OCI-LY7 (cell line): ENCODE measurements at regions not wholly inside any gene's neighbourhood (a gene's known extent, or its start where the extent isn't known, plus 50 kb on each side); places are given as distances from the start of the nearest gene placed in this dataset.

Experiments used
- BruUV-seq: library from RNA; stranded (reverse); fragments of 400-500 nt; replicated peaks from 2 replicates; lab custom pipeline; 2021; lab: Mats Ljungman, UMichigan
- CTCF ChIA-PET: fragments of 300-600 bp; sonication (Branson Sonifier 250); formaldehyde crosslinking; loops from one replicate; lab custom pipeline; 2022; ENCODE audit warnings: antibody characterized with exemption; ENCODE audit not compliant: unreplicated experiment; lab: Charles Lee
- POLR2A ChIA-PET: fragments of 300-600 bp; sonication (Branson Sonifier 250); formaldehyde crosslinking; loops from one replicate; lab custom pipeline; 2022; ENCODE audit warnings: antibody characterized with exemption; lab: Charles Lee
- DNase-seq: peaks from one replicate; pipeline ENCODE4 v3.0.0-alpha.2; 2015; ENCODE audit warnings: low spot score
- H2AFZ ChIP-seq: fragments of 200-600 bp; sonication (generic), shearing (Covaris generic); 2 replicates; pipeline ENCODE4 v1.6.1; 2014; ENCODE audit warnings: mild to moderate bottlenecking, antibody characterized with exemption, low read length, moderate library complexity
- H3K27ac ChIP-seq: fragments of 200-600 bp; sonication (generic); 2 replicates; pipeline ENCODE4 v1.5.1; 2014; ENCODE audit warnings: mixed run types, low read depth, mild to moderate bottlenecking, moderate library complexity, low read length, inconsistent platforms; ENCODE audit not compliant: poor library complexity, severe bottlenecking
- H3K36me3 ChIP-seq: fragments of 200-600 bp; sonication (generic); 2 replicates; pipeline ENCODE4 v1.6.1; 2014; ENCODE audit warnings: mild to moderate bottlenecking, antibody characterized with exemption, low read length, moderate library complexity, mixed read lengths; ENCODE audit not compliant: insufficient read depth
- H3K4me1 ChIP-seq: fragments of 200-600 bp; sonication (generic); 2 replicates; pipeline ENCODE4 v1.5.1; 2014; ENCODE audit warnings: mild to moderate bottlenecking, low read length; ENCODE audit not compliant: insufficient read depth, poor library complexity, severe bottlenecking
- H3K4me2 ChIP-seq: fragments of 200-600 bp; sonication (generic); 2 replicates; pipeline ENCODE4 v1.6.1; 2014; ENCODE audit warnings: mild to moderate bottlenecking, low read length
- H3K4me3 ChIP-seq: fragments of 200-600 bp; sonication (generic); 2 replicates; pipeline ENCODE4 v1.5.1; 2014; ENCODE audit warnings: mild to moderate bottlenecking, low read depth, low read length; ENCODE audit not compliant: poor library complexity, severe bottlenecking
- H3K79me2 ChIP-seq: fragments of 200-600 bp; sonication (generic); 2 replicates; pipeline ENCODE4 v1.6.1; 2016; ENCODE audit warnings: low read depth, mild to moderate bottlenecking, low read length, moderate library complexity, mixed read lengths; ENCODE audit not compliant: insufficient read depth
- H3K9me2 ChIP-seq: fragments of 200-600 bp; sonication (generic); 2 replicates; pipeline ENCODE4 v1.6.1; 2016; ENCODE audit warnings: mild to moderate bottlenecking, low read length, mixed read lengths; ENCODE audit not compliant: insufficient read depth
- H3K9me3 ChIP-seq: fragments of 200-600 bp; sonication (generic); 2 replicates; pipeline ENCODE4 v1.6.1; 2014; ENCODE audit warnings: mild to moderate bottlenecking, mixed run types, low read length, mixed read lengths
- H4K20me1 ChIP-seq: fragments of 200-600 bp; sonication (generic); 2 replicates; pipeline ENCODE4 v1.6.1; 2014; ENCODE audit warnings: mild to moderate bottlenecking, antibody characterized with exemption, low read length, moderate library complexity, mixed read lengths; ENCODE audit not compliant: insufficient read depth
- EZH2phosphoT487 ChIP-seq: fragments of 200-600 bp; sonication (generic); IDR thresholded peaks from 2 replicates; pipeline ENCODE4 v1.6.1; 2018; ENCODE audit warnings: low read depth, borderline replicate concordance, mild to moderate bottlenecking, mixed run types, antibody characterized with exemption, low read length, moderate library complexity, mixed read lengths
- intact Hi-C: fragments of 100-400 bp; cut with micrococcal nuclease; formaldehyde crosslinking; loops from one replicate; pipeline ENCODE4 v1.10.0; 2022; ENCODE audit not compliant: unreplicated experiment
- TF ChIP-seq, protein P1 (sequence below): fragments of 200-600 bp; sonication (generic); conservative IDR thresholded peaks from 2 replicates; pipeline ENCODE4 v1.5.1; 2014; ENCODE audit warnings: mild to moderate bottlenecking, antibody characterized with exemption, low read length, moderate library complexity, mixed read lengths

DNA sequence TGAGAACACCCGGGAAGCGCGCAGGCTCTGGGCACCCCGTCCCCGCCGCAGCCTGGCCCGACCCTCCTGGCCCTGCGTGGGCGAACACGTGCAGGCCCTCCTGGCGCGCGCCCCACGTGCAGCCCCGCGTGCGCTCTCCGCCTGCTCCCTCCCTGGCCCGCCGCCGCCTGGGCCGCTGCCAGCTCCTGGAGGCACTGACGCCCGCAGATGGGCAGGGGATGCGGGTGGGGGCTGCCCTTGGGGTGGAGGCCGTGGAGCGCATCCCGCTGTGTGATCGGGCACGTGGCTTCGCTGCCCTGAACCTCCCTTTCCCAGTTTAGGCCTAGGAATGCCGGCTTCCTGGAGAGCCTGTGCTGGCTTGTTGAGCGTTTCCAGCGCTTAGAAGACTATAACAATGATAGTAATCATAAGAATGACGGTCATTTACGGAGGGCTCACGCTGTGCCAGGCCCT lies 104.6 kb upstream of the SLC6A6 start:
- Histone ChIP-seq H3K9me2 (no peaks in the 10 kb centered on the region), H3K4me3 (no peak overlapping the region), H3K4me2 (no peak overlapping the region), H4K20me1 (no peaks in the 10 kb centered on the region), H3K9me3 (no peaks in the 10 kb centered on the region), H2AFZ (no peak overlapping the region), H3K27ac (no peak overlapping the region), H3K4me1 (peaks cover 11% of the 10 kb centered on the region), H3K79me2 (no peaks in the 10 kb centered on the region), H3K36me3 (no peaks in the 10 kb centered on the region)
- intact Hi-C loops, result no loop called here
- no peak for DNase-seq
- TF ChIP-seq, protein P1, sequence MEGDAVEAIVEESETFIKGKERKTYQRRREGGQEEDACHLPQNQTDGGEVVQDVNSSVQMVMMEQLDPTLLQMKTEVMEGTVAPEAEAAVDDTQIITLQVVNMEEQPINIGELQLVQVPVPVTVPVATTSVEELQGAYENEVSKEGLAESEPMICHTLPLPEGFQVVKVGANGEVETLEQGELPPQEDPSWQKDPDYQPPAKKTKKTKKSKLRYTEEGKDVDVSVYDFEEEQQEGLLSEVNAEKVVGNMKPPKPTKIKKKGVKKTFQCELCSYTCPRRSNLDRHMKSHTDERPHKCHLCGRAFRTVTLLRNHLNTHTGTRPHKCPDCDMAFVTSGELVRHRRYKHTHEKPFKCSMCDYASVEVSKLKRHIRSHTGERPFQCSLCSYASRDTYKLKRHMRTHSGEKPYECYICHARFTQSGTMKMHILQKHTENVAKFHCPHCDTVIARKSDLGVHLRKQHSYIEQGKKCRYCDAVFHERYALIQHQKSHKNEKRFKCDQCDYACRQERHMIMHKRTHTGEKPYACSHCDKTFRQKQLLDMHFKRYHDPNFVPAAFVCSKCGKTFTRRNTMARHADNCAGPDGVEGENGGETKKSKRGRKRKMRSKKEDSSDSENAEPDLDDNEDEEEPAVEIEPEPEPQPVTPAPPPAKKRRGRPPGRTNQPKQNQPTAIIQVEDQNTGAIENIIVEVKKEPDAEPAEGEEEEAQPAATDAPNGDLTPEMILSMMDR, result no peak
- TF ChIP-seq EZH2phosphoT487, result no peak
- POLR2A ChIA-PET, result no interaction called here
- CTCF ChIA-PET, result no interaction called here
- BruUV-seq, result no TSS peak

GRCh38 chr3:14298442-14298841 lies 104.0 kb upstream of the SLC6A6 start:
- TF ChIP-seq EZH2phosphoT487, result no peak
- TF ChIP-seq, protein P1, result no peak
- no peak overlapping the region for H3K4me3 ChIP-seq
- H3K4me1 ChIP-seq, result peaks cover 11% of the 10 kb centered on the region
- no peaks in the 10 kb centered on the region for H3K79me2 ChIP-seq
- no peaks in the 10 kb centered on the region for H3K9me2 ChIP-seq
- DNase-seq, result no peak
- no TSS peak for BruUV-seq
- CTCF ChIA-PET, result no interaction called here
- H3K4me2 ChIP-seq, result no peak overlapping the region
- H3K36me3 ChIP-seq, result no peaks in the 10 kb centered on the region
- intact Hi-C loops, result no loop called here
- no peak overlapping the region for H2AFZ ChIP-seq
- no peaks in the 10 kb centered on the region for H4K20me1 ChIP-seq
- H3K27ac ChIP-seq, result no peak overlapping the region
- H3K9me3 ChIP-seq, result no peaks in the 10 kb centered on the region
- POLR2A ChIA-PET, result no interaction called here

DNA sequence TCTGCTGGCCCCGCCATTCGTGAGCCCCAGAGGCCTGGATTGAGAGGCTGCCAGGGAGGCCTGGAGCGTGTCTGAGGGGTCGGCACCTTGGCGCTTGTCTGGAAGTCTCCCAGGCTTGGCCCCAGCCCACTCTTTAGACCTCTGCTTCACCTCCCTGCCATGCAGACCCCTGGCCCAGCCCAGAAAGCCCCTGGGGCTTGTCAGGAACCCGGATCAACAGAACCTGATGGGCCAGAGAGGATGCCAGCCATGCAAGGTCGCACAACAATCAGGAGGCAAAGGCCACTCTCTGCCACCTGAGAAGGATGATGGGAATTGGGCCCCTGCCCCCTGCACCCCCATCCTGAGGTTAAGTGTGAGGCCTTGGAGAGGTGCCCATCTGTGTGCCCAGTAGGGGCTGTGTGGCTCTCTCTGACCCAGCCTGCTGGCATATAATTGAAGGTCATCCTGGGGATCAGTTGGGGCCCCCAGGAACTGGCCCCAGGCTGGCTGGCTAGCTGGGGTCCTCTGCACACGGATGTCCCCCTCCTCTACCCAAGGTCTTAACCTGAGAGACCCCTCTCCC lies 103.3 kb upstream of the SLC6A6 start:
- Histone ChIP-seq H3K9me3 (no peaks in the 10 kb centered on the region), H3K9me2 (no peaks in the 10 kb centered on the region), H3K4me1 (peaks cover 11% of the 10 kb centered on the region), H2AFZ (no peak overlapping the region), H3K79me2 (no peaks in the 10 kb centered on the region), H3K4me3 (no peak overlapping the region), H4K20me1 (no peaks in the 10 kb centered on the region), H3K4me2 (no peak overlapping the region), H3K36me3 (no peaks in the 10 kb centered on the region), H3K27ac (no peak overlapping the region)
- intact Hi-C loops, result no loop called here
- CTCF ChIA-PET, result no interaction called here
- TF ChIP-seq, protein P1, result no peak
- TF ChIP-seq EZH2phosphoT487, result no peak
- POLR2A ChIA-PET, result no interaction called here
- DNase-seq, result no peak
- BruUV-seq, result no TSS peak
